ENCODE measurements at regions not wholly inside any gene's neighbourhood (a gene's known extent, or its start where the extent isn't known, plus 50 kb on each side); places are given as distances from the start of the nearest gene placed in this dataset.
"Not testable (repeated sequence)": the region's sequence is repeated elsewhere in the genome, so short reads cannot be mapped to it uniquely, and the experiment has no call there.

GRCh38 chr5:120140501-120140900 is 323.6 kb upstream of the PRR16 start:
- no peaks in the 10 kb centered on the region for H3K9me2 ChIP-seq (ENCODE audit: insufficient read depth, low read length)
- H3K4me3 ChIP-seq (ENCODE audit: low read depth, low read length, poor library complexity, severe bottlenecking), result no peak overlapping the region
- BruUV-seq (replicated peaks), result no TSS peak
- H2AFZ ChIP-seq (ENCODE audit: low read length), result no peak overlapping the region
- intact Hi-C loops (cut with micrococcal nuclease; ENCODE audit: unreplicated experiment), result no loop called here
- no peak overlapping the region for H3K27ac ChIP-seq (ENCODE audit: low read depth, low read length, poor library complexity, severe bottlenecking)
- no peaks in the 10 kb centered on the region for H3K9me3 ChIP-seq (ENCODE audit: low read length)
- CTCF ChIA-PET (ENCODE audit: unreplicated experiment), result no interaction called here
- no peak overlapping the region for H3K4me2 ChIP-seq (ENCODE audit: low read length)
- POLR2A ChIA-PET, result no interaction called here
- no peak for DNase-seq (ENCODE audit: low spot score)
- H3K36me3 ChIP-seq (ENCODE audit: insufficient read depth, low read length), result no peaks in the 10 kb centered on the region
- H3K79me2 ChIP-seq (ENCODE audit: insufficient read depth, low read depth, low read length), result no peaks in the 10 kb centered on the region
- H4K20me1 ChIP-seq (ENCODE audit: insufficient read depth, low read length), result no peaks in the 10 kb centered on the region
- TF ChIP-seq EZH2phosphoT487 (IDR thresholded peaks at IDR 0.05; ENCODE audit: borderline replicate concordance, low read depth, low read length) (no peak), CTCF (conservative IDR thresholded peaks at IDR 0.05; ENCODE audit: low read length) (no peak)
- no peaks in the 10 kb centered on the region for H3K4me1 ChIP-seq (ENCODE audit: insufficient read depth, low read length, poor library complexity, severe bottlenecking)

- Histone ChIP-seq H2AFZ (ENCODE audit: low read length) (no peak overlapping the region), H3K4me2 (ENCODE audit: low read length) (no peak overlapping the region), H3K9me3 (ENCODE audit: low read length) (no peaks in the 10 kb centered on the region), H3K4me1 (ENCODE audit: insufficient read depth, low read length, poor library complexity, severe bottlenecking) (no peaks in the 10 kb centered on the region), H3K4me3 (ENCODE audit: low read depth, low read length, poor library complexity, severe bottlenecking) (no peak overlapping the region), H3K79me2 (ENCODE audit: insufficient read depth, low read depth, low read length) (no peaks in the 10 kb centered on the region), H3K27ac (ENCODE audit: low read depth, low read length, poor library complexity, severe bottlenecking) (no peak overlapping the region), H3K36me3 (ENCODE audit: insufficient read depth, low read length) (no peaks in the 10 kb centered on the region), H4K20me1 (ENCODE audit: insufficient read depth, low read length) (no peaks in the 10 kb centered on the region), H3K9me2 (ENCODE audit: insufficient read depth, low read length) (no peaks in the 10 kb centered on the region)
- BruUV-seq (replicated peaks), result no TSS peak
- CTCF ChIA-PET (ENCODE audit: unreplicated experiment), result no interaction called here
- intact Hi-C loops (cut with micrococcal nuclease; ENCODE audit: unreplicated experiment), result no loop called here
- POLR2A ChIA-PET, result interaction anchor here (0.7 to 0.8 kb wide), 2 partner anchors 10 to 537 kb away, joined by 3 read pairs; no protein-coding TSS in a partner anchor
- TF ChIP-seq CTCF (conservative IDR thresholded peaks at IDR 0.05; ENCODE audit: low read length) (no peak), EZH2phosphoT487 (IDR thresholded peaks at IDR 0.05; ENCODE audit: borderline replicate concordance, low read depth, low read length) (no peak)
- no peak for DNase-seq (ENCODE audit: low spot score)
Observed at GRCh38 chr5:120141076-120141475, 323.0 kb upstream of the PRR16 start.

GRCh38 chr5:120146787-120147186 is 317.3 kb upstream of the PRR16 start:
- Histone ChIP-seq H3K36me3 (ENCODE audit: insufficient read depth, low read length) (no peaks in the 10 kb centered on the region), H2AFZ (ENCODE audit: low read length) (no peak overlapping the region), H3K4me1 (ENCODE audit: insufficient read depth, low read length, poor library complexity, severe bottlenecking) (no peaks in the 10 kb centered on the region), H3K9me2 (ENCODE audit: insufficient read depth, low read length) (no peaks in the 10 kb centered on the region), H3K27ac (ENCODE audit: low read depth, low read length, poor library complexity, severe bottlenecking) (no peak overlapping the region), H3K79me2 (ENCODE audit: insufficient read depth, low read depth, low read length) (no peaks in the 10 kb centered on the region), H3K4me3 (ENCODE audit: low read depth, low read length, poor library complexity, severe bottlenecking) (no peak overlapping the region), H3K4me2 (ENCODE audit: low read length) (no peak overlapping the region), H4K20me1 (ENCODE audit: insufficient read depth, low read length) (no peaks in the 10 kb centered on the region), H3K9me3 (ENCODE audit: low read length) (no peaks in the 10 kb centered on the region)
- BruUV-seq (replicated peaks), result no TSS peak
- intact Hi-C loops (cut with micrococcal nuclease; ENCODE audit: unreplicated experiment), result no loop called here
- ChIA-PET CTCF (ENCODE audit: unreplicated experiment) (interaction anchor here (0.6 kb wide), 1 partner anchor 926 kb away, joined by 4 read pairs; no protein-coding TSS in a partner anchor), POLR2A (interaction anchor here (1.0 kb wide), 1 partner anchor 55 kb away, joined by 3 read pairs; no protein-coding TSS in a partner anchor)
- no peak for DNase-seq (ENCODE audit: low spot score)
- no peak for TF ChIP-seq EZH2phosphoT487 (IDR thresholded peaks at IDR 0.05; ENCODE audit: borderline replicate concordance, low read depth, low read length)
- no peak for TF ChIP-seq CTCF (conservative IDR thresholded peaks at IDR 0.05; ENCODE audit: low read length)

GRCh38 chr5:120147911-120148310 is 316.2 kb upstream of the PRR16 start:
- H3K4me1 ChIP-seq (ENCODE audit: insufficient read depth, low read length, poor library complexity, severe bottlenecking); H3K4me3 ChIP-seq (ENCODE audit: low read depth, low read length, poor library complexity, severe bottlenecking); BruUV-seq (replicated peaks); H4K20me1 ChIP-seq (ENCODE audit: insufficient read depth, low read length); CTCF ChIA-PET (ENCODE audit: unreplicated experiment); H3K79me2 ChIP-seq (ENCODE audit: insufficient read depth, low read depth, low read length); H3K9me2 ChIP-seq (ENCODE audit: insufficient read depth, low read length); H2AFZ ChIP-seq (ENCODE audit: low read length); intact Hi-C loops (cut with micrococcal nuclease; ENCODE audit: unreplicated experiment); DNase-seq (ENCODE audit: low spot score); POLR2A ChIA-PET; H3K9me3 ChIP-seq (ENCODE audit: low read length); H3K36me3 ChIP-seq (ENCODE audit: insufficient read depth, low read length); H3K4me2 ChIP-seq (ENCODE audit: low read length); H3K27ac ChIP-seq (ENCODE audit: low read depth, low read length, poor library complexity, severe bottlenecking): not testable (repeated sequence)

All from OCI-LY7 (cell line).